ENCODE measurements at regions not wholly inside any gene's neighbourhood (a gene's known extent, or its start where the extent isn't known, plus 50 kb on each side); places are given as distances from the start of the nearest gene placed in this dataset.

- no peak for DNase-seq (ENCODE audit: low spot score)
Observed at GRCh38 chr10:61142987-61143386, 199.0 kb upstream of the RHOBTB1 start.

DNA sequence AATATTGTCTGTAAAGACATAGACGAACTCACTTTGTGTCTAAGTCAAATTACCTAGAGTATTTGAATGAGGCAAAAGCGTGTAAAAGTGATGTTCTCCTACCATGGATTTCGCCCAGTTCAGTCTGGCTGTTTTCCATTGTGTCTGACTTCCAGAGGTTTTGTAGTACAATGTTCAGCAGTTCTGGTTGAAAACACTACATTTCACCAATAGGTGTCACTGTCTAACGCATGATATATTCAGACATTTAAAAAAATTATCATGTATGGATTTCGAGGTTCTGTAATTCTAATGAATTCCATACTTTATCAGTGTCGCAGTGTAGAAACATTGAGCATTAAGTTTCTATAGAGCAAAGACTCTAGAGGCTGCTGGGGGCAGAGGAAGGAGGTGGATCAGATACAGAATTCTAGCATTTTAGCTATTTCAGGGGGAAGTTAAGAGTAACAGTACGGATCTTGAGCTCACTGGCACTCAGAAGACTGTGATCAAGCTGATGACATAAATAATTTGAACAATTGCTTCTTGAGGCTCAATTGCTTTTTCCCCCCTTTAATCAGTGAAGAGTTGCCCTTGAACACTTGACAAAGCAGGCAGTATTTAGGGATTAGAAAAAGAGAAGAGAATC, 196.9 kb upstream of the RHOBTB1 start:
- DNase-seq (ENCODE audit: low spot score) = peak; percentile 41

GRCh38 chr10:61139592-61139953, 195.6 kb upstream of the RHOBTB1 start:
- no peak for DNase-seq (ENCODE audit: low spot score)

- no peak for DNase-seq (ENCODE audit: low spot score)
Observed at GRCh38 chr10:61138708-61139591, 195.0 kb upstream of the RHOBTB1 start.

- no peak for DNase-seq (ENCODE audit: low spot score)
Observed at GRCh38 chr10:61136139-61136538, 192.2 kb upstream of the RHOBTB1 start.

DNA sequence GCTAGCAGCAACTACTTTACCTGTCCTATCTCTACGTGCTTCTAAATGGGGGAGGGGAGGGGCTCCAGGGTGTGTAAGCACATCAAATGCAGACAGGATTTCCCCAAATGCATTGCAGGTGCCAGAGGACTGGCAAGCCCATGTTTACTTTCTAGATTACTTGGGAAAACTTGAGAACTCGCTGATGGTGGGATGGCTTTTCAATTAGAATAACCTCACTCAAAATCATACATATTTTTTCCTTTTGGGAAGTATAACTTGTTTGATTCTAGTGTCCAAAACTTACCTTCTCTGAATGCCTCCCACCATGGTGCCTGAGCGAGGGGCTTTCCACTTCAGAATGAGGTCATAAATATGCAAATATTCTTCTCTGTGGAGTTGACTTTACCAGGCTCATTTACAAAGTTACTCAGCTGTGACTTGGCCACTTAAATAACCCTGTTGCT, 191.3 kb upstream of the RHOBTB1 start:
- DNase-seq (ENCODE audit: low spot score) = no peak

GRCh38 chr10:61130366-61130765, 186.4 kb upstream of the RHOBTB1 start:
- DNase-seq (ENCODE audit: low spot score) = no peak

DNA sequence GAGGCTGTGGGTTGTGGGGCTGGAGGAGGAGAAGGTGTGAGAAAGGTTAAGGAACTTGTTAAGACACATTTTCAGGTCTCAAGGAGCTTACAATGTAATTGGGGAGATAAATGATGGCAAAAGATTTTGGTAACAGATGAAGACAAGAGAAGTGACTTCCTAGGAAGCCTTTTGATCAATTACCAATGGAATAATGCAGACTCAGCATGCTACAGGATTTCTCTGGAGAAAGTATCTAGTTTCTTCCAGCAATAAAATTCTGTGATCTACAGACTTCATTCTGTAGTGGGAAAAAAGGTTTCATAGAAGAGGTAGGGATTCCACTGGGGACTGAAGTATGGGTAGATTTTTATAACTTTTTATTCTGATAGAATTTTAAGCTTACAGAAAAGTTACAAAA, 184.2 kb upstream of the RHOBTB1 start:
- no peak for DNase-seq (ENCODE audit: low spot score)

- DNase-seq (ENCODE audit: low spot score) = no peak
Observed at GRCh38 chr10:61125560-61126170, 181.7 kb upstream of the RHOBTB1 start.

- DNase-seq (ENCODE audit: low spot score) = no peak
Observed at GRCh38 chr10:61124756-61125530, 181.0 kb upstream of the RHOBTB1 start.

- no peak for DNase-seq (ENCODE audit: low spot score)
Observed at GRCh38 chr10:61120805-61121204, 176.8 kb upstream of the RHOBTB1 start.

DNA sequence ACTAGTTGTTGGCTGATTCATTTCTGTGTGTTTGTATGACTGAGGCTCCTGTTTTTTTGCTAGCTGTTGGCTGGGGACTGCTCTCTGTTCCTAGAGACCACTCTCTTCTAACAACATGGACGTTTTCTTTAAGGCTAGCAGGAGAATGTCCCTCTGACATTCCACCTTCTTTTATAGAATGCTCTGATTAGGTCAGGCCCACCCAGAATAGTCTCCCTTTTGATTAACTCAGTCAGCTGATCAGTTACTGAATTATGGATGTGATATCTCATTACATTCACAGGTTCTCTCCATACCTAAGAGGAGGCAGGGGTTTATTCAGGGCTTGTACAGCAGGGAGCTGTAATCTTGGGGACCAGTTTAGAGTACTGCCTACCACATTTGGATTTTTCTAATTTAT, 175.6 kb upstream of the RHOBTB1 start:
- no peak for DNase-seq (ENCODE audit: low spot score)

DNA sequence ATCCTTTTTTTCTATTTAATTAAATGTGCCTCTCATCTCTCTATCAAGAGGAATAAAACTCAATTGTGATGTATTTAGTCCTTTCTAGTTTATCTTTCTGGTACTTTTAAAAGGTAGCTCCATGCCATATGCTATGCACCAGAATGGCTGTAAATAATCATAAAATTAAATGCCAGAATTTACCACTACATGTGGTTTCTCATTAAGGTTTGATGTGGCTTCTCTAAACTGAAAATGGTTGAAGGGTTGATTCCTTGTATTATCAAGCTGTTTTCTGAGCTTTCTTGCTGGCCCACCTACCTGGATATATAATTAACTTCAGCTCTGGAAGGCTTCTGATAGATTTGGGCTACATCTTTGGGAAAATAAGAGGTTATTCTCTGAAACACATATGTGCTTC, 171.9 kb upstream of the RHOBTB1 start:
- DNase-seq (ENCODE audit: low spot score) = no peak

- no peak for DNase-seq (ENCODE audit: low spot score)
Observed at GRCh38 chr10:61112771-61113170, 168.8 kb upstream of the RHOBTB1 start.

DNA sequence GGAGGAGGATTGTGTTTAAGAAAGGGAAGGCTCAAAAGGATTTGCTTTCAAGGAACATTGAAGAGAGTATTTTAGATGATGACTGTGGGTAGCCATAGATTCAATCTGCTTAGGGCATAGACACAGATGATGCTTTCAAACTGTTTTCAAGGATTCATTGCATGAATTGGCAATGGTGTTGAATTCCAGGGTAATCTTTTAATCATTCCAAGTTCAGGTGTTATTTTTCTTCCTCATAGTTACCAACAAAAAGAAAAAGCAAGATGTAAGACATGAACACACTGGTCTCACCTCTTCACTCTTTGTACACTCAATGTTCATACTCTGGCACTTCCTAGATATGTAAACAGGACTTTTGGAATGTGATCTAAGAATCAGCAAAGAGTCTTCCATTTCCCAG, 167.0 kb upstream of the RHOBTB1 start:
- no peak for DNase-seq (ENCODE audit: low spot score)

DNA sequence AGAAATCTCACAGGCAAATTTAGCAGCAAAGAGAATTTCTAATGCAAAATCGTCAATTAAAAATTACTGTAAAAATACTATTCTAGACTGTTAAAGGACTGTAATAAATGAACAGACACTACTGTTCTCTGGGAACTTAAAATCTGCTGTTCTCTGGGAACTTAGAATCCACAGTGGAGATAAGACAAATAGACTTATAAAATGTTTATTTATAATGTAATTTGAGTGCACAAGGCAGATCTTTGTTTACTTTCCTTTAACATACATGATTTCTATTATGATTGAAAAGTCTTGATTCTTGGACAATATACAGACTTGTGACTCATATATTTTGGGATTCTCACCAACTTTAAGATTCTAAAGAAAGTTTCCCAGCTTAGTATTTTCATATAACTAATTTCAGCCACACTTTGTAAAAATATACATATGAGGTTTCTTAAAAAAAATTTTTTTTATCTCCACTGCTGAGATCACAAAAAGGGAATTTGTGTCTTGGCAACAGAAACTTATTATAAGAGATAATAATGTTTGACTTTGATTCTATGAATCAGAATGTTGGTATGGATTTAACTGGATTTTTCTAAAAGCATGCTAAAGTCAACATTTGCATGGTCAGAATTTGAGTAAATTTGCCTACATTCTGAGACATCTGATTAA, 166.3 kb upstream of the RHOBTB1 start:
- no peak for DNase-seq (ENCODE audit: low spot score)

DNA sequence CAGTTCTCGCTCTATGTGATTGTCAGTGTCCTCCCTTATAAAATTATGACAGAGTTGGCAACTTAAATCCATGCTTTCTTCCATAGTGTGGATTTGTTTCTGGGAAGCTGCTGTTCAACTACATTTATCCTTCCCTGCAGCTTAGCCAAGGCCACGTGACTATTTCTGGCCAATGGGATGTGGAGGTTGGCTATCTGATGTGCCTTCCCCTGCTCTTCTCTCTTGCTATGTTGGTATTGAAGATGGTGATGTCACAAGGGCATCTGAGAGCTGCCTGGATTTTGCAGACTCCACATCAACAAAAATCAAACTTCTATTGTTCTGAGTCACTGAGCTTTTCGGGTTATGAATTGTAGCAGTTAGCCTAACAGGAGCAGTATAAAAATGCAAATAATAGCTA, 164.9 kb upstream of the RHOBTB1 start:
- no peak for DNase-seq (ENCODE audit: low spot score)

DNA sequence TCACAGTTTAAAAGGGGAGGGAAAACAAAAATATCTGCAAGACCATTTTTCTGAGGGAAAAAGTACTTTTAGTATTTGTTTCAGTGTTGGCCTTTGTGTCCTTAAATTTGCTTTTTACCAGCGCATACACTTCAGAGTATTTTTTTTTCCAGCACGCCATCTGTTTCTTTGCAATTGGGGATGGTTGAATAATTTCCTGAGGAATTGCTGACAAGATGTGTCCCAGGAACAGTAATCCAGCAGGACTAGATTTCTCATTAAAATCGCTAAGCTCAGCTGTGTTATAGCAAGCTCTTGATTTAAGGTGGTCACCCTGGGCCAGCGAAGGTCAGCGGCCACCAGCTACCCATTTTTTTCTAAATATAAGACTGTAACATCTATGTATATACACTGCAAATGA, 156.9 kb upstream of the RHOBTB1 start:
- no peak for DNase-seq (ENCODE audit: low spot score)

DNA sequence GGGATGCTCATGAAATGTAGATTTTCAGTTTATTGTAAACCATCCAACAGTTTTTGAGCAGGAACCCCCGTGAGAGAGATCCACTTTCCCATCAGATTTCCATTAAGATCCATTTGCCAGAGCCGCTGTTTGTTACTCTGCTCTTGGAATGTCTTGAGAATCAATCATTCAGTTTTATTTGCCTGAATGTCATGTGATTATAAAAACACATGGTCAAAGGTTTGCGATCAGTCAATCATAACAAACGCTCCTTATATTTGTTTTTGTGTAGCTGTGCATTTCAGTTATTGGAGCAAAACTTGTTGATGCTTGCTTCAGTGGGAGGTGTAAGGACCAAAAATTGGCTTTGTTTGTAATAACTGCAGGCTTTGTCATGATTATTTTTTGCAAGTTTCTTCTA, 155.8 kb upstream of the RHOBTB1 start:
- no peak for DNase-seq (ENCODE audit: low spot score)

DNA sequence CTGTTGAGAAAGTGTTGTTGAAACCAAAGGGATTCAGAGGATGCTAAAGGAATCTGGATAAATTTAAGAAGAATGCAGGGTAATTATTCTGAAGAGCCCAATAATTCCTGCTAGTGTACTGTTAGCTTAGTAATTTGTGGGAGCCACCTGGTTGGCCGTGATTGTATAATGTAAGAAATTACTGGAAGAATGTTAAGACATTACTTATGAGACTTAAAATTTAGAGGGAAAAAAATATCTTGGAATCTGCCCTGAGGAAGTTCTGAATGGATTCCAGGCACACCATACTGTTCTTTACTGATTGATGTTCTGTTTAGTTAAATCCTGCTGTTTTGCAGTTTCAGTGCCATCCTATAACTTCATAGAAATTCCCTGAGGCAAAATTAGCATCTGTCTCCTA, 155.0 kb upstream of the RHOBTB1 start:
- DNase-seq (ENCODE audit: low spot score) = no peak

DNA sequence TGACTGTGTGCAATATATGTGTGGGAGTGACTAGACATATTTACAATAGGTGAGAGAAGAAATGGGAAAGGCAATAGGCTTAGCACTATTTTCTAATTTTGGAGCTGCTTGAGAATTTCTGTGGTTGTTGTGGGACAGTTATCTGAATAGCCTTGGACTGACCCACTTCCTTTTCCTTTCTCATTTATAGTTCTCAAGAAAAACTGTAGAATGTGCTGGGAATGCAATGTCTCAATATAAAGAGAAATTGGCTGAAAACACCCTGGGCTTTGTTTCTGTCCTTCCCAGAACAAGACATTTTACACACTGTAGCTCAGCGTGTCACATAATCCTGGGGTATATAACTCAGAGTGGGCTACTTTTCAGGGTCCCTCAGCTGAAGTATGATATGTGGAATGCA, 153.0 kb upstream of the RHOBTB1 start:
- no peak for DNase-seq (ENCODE audit: low spot score)

- DNase-seq (ENCODE audit: low spot score) = no peak
Observed at GRCh38 chr10:61096056-61096455, 152.1 kb upstream of the RHOBTB1 start.
